OCI-LY3 (cell line): ENCODE measurements at regions not wholly inside any gene's neighbourhood (a gene's known extent, or its start where the extent isn't known, plus 50 kb on each side); places are given as distances from the start of the nearest gene placed in this dataset.

Source experiments
- H2AFZ ChIP-seq: fragments of 200-600, 300-600 bp; shearing (Covaris generic); 2 replicates; pipeline ENCODE4 v1.6.0; 2014; ENCODE audit warnings: antibody characterized with exemption, low read depth, low read length
- H3K27ac ChIP-seq: fragments of 200-600, 300-600 bp; sonication (generic); 2 replicates; pipeline ENCODE4 v1.5.1; 2014; ENCODE audit warnings: mild to moderate bottlenecking, low read length, moderate library complexity, mixed read lengths
- H3K27me3 ChIP-seq: fragments of 200-600, 300-600 bp; sonication (generic); 2 replicates; pipeline ENCODE4 v1.6.1; 2014; ENCODE audit warnings: low read depth, low read length, mixed read lengths
- H3K36me3 ChIP-seq: fragments of 200-600, 300-600 bp; sonication (generic); replicated peaks from 2 replicates; pipeline ENCODE3; 2014; ENCODE audit warnings: low read depth, low read length, mixed read lengths
- H3K4me1 ChIP-seq: fragments of 300-600, 200-600 bp; sonication (generic); 2 replicates; pipeline ENCODE4 v1.6.1; 2014; ENCODE audit warnings: low read length, mixed read lengths
- H3K4me2 ChIP-seq: fragments of 200-600, 300-600 bp; sonication (generic); 2 replicates; pipeline ENCODE4 v1.6.1; 2014; ENCODE audit warnings: low read length, mixed read lengths
- H3K4me3 ChIP-seq: fragments of 300-600, 200-600 bp; sonication (generic); 2 replicates; pipeline ENCODE4 v1.5.1; 2014; ENCODE audit warnings: antibody characterized with exemption, mild to moderate bottlenecking, low read length, moderate library complexity
- H3K79me2 ChIP-seq: fragments of 300-600, 200-600 bp; shearing (Covaris generic); 2 replicates; pipeline ENCODE4 v1.6.1; 2014; ENCODE audit warnings: mild to moderate bottlenecking, low read length, mixed read lengths
- H3K9ac ChIP-seq: fragments of 300-600, 200-600 bp; shearing (Covaris generic); 2 replicates; pipeline ENCODE4 v1.6.0; 2014; ENCODE audit warnings: mild to moderate bottlenecking, low read length, moderate library complexity
- H3K9me3 ChIP-seq: fragments of 200-600, 300-600 bp; shearing (Covaris generic); 2 replicates; pipeline ENCODE4 v1.6.1; 2014; ENCODE audit warnings: low read length, mixed read lengths; ENCODE audit not compliant: insufficient read depth
- H4K20me1 ChIP-seq: fragments of 200-600, 300-600 bp; sonication (generic); 2 replicates; pipeline ENCODE4 v1.6.1; 2016; ENCODE audit warnings: low read length, mixed read lengths; ENCODE audit not compliant: insufficient read depth
- CTCF ChIP-seq: fragments of 200-600, 300-600 bp; sonication (generic); IDR thresholded peaks from 2 replicates; pipeline ENCODE4 v1.5.1; 2014; ENCODE audit warnings: antibody characterized with exemption, low read length, low read depth
- EZH2phosphoT487 ChIP-seq: fragments of 200-600 bp; shearing (Covaris generic); IDR thresholded peaks from 2 replicates; pipeline ENCODE4 v1.6.1; 2018; ENCODE audit warnings: antibody characterized with exemption, mixed run types, low read depth

- Histone ChIP-seq H3K4me1 (peaks cover 5% of the 10 kb centered on the region), H4K20me1 (peaks cover 41% of the 10 kb centered on the region), H3K4me2 (no peak overlapping the region), H3K27ac (no peak overlapping the region), H3K9me3 (no peaks in the 10 kb centered on the region), H3K4me3 (no peak overlapping the region), H3K9ac (no peak overlapping the region), H3K36me3 (no peaks in the 10 kb centered on the region), H2AFZ (no peak overlapping the region), H3K27me3 (peaks cover 81% of the 10 kb centered on the region), H3K79me2 (no peaks in the 10 kb centered on the region)
- TF ChIP-seq CTCF: no peak
- TF ChIP-seq EZH2phosphoT487: no peak
These were observed 61.7 kb upstream of the MAP4K3 start for GRCh38 chr2:39498786-39499185.

GRCh38 chr2:39499336-39499735 lies 62.3 kb upstream of the MAP4K3 start:
- Histone ChIP-seq H3K4me1 (peaks cover 5% of the 10 kb centered on the region), H3K9ac (no peak overlapping the region), H3K79me2 (no peaks in the 10 kb centered on the region), H3K9me3 (no peaks in the 10 kb centered on the region), H3K4me2 (no peak overlapping the region), H3K36me3 (no peaks in the 10 kb centered on the region), H3K27me3 (peaks cover 80% of the 10 kb centered on the region), H3K4me3 (no peak overlapping the region), H4K20me1 (peaks cover 35% of the 10 kb centered on the region), H2AFZ (no peak overlapping the region), H3K27ac (no peak overlapping the region)
- TF ChIP-seq EZH2phosphoT487: no peak
- TF ChIP-seq CTCF: no peak

GRCh38 chr2:39501412-39501811 lies 64.3 kb upstream of the MAP4K3 start:
- no peak overlapping the region for H3K4me3 ChIP-seq
- TF ChIP-seq EZH2phosphoT487 (no peak), CTCF (no peak)
- H3K27ac ChIP-seq: no peak overlapping the region
- H3K36me3 ChIP-seq: no peaks in the 10 kb centered on the region
- H4K20me1 ChIP-seq: peaks cover 19% of the 10 kb centered on the region
- H3K79me2 ChIP-seq: no peaks in the 10 kb centered on the region
- no peak overlapping the region for H3K9ac ChIP-seq
- H3K27me3 ChIP-seq: peaks cover 76% of the 10 kb centered on the region
- H3K4me2 ChIP-seq: no peak overlapping the region
- no peaks in the 10 kb centered on the region for H3K9me3 ChIP-seq
- no peak overlapping the region for H2AFZ ChIP-seq
- no peaks in the 10 kb centered on the region for H3K4me1 ChIP-seq

GRCh38 chr2:39503277-39503676 lies 66.2 kb upstream of the MAP4K3 start:
- TF ChIP-seq CTCF (no peak), EZH2phosphoT487 (no peak)
- no peaks in the 10 kb centered on the region for H3K79me2 ChIP-seq
- no peak overlapping the region for H3K4me3 ChIP-seq
- H4K20me1 ChIP-seq: peaks cover 11% of the 10 kb centered on the region
- no peak overlapping the region for H3K9ac ChIP-seq
- peaks cover 79% of the 10 kb centered on the region for H3K27me3 ChIP-seq
- no peaks in the 10 kb centered on the region for H3K9me3 ChIP-seq
- H3K36me3 ChIP-seq: no peaks in the 10 kb centered on the region
- no peak overlapping the region for H2AFZ ChIP-seq
- no peaks in the 10 kb centered on the region for H3K4me1 ChIP-seq
- H3K27ac ChIP-seq: no peak overlapping the region
- no peak overlapping the region for H3K4me2 ChIP-seq
